HepG2 (cell line): ENCODE measurements at regions not wholly inside any gene's neighbourhood (a gene's known extent, or its start where the extent isn't known, plus 50 kb on each side); places are given as distances from the start of the nearest gene placed in this dataset.

ENCODE experiments used
- ATAC-seq: fragments of 200-7000 bp; cut with Tn5 transposase; 3 replicates; pipeline ENCODE4 v1.9.1; 2020; ENCODE audit warnings: mild to moderate bottlenecking, moderate library complexity
- BruUV-seq: library from RNA; stranded (reverse); fragments of 400-500 nt; replicated peaks from 2 replicates; lab custom pipeline; 2021; lab: Mats Ljungman, UMichigan
- CTCF ChIA-PET: fragments of 300-600 bp; formaldehyde crosslinking; extraction: SDS; loops from one replicate; lab custom pipeline; 2021; ENCODE audit warnings: low total read pairs, inconsistent platforms, low intra/inter-chr PET ratio; lab: Yijun Ruan, JAX
- POLR2A ChIA-PET: fragments of 350-600 bp; sonication (Branson Sonifier 250); formaldehyde crosslinking; loops from one replicate; lab custom pipeline; 2020; ENCODE audit warnings: antibody characterized with exemption, inconsistent platforms; lab: Yijun Ruan, JAX
- DNase-seq: peaks from one replicate; pipeline ENCODE4 v3.0.0-alpha.2; 2015; ENCODE audit warnings: low spot score
- FAIRE-seq: peaks from 3 replicates; lab custom pipeline; 2011; peaks lifted over from hg19 to GRCh38; lab: Jason Lieb, UNC
- H2AFZ ChIP-seq: one replicate; pipeline ENCODE4 v1.6.1; 2011; ENCODE audit warnings: low read length, inconsistent platforms
- H3K27ac ChIP-seq: fragments of 300-600 bp; 3 replicates; pipeline ENCODE4 v1.8.0; 2011; ENCODE audit warnings: mixed run types, mild to moderate bottlenecking, mixed read lengths, low read length, inconsistent platforms; ENCODE audit not compliant: insufficient read depth; ENCODE audit errors: extremely low read length
- H3K27me3 ChIP-seq, 2 experiments: fragments of 200-600 bp in 1 of 2; 2 replicates in 1 of 2; 3 replicates in 1 of 2; pipeline versions ENCODE4 v1.6.0 to v1.8.0; 2011; ENCODE audit warnings: low read length in 2 of 2, mild to moderate bottlenecking in 2 of 2, moderate library complexity in 2 of 2, inconsistent platforms in 1 of 2; ENCODE audit not compliant: insufficient read depth in 2 of 2, control insufficient read depth in 1 of 2
- H3K36me3 ChIP-seq, 2 experiments: fragments of 200-600 bp in 1 of 2; replicated peaks in 1 of 2; 2 replicates in 1 of 2; 3 replicates in 1 of 2; pipeline versions ENCODE4 v1.5.1 to v1.8.0; 2011; ENCODE audit warnings: low read length in 2 of 2, inconsistent platforms in 1 of 2; ENCODE audit not compliant: insufficient read depth in 2 of 2, control insufficient read depth in 1 of 2
- H3K4me1 ChIP-seq: 2 replicates; pipeline ENCODE4 v1.5.1; 2012; ENCODE audit warnings: low read length, inconsistent platforms; ENCODE audit not compliant: insufficient read depth
- H3K4me2 ChIP-seq: 2 replicates; pipeline ENCODE4 v1.6.0; 2011; ENCODE audit warnings: low read depth, low read length, inconsistent platforms
- H3K4me3 ChIP-seq, 3 experiments: fragments of 200-600 bp in 1 of 3; sonication (generic), shearing (Covaris generic) in 1 of 3; replicated peaks in 1 of 3; 2 replicates each; pipeline ENCODE4 v1.5.1; 2011 to 2016; ENCODE audit warnings: low read length in 3 of 3, inconsistent platforms in 2 of 3, low read depth in 2 of 3, mild to moderate bottlenecking in 2 of 3, control low read depth in 1 of 3, mixed read lengths in 1 of 3; ENCODE audit not compliant: insufficient read depth in 1 of 3
- H3K79me2 ChIP-seq: one replicate; pipeline ENCODE4 v1.6.1; 2011; ENCODE audit warnings: low read length, inconsistent platforms; ENCODE audit not compliant: insufficient read depth
- H3K9ac ChIP-seq: 2 replicates; pipeline ENCODE4 v1.6.0; 2011; ENCODE audit warnings: mild to moderate bottlenecking, low read depth, low read length, inconsistent platforms; ENCODE audit not compliant: insufficient read depth
- H3K9me3 ChIP-seq: 2 replicates; pipeline ENCODE4 v1.5.1; 2012; ENCODE audit warnings: mild to moderate bottlenecking, low read length
- H4K20me1 ChIP-seq: 2 replicates; pipeline ENCODE4 v1.6.0; 2011; ENCODE audit warnings: inconsistent platforms, mild to moderate bottlenecking, low read length, moderate library complexity; ENCODE audit not compliant: insufficient read depth
- ATF7 ChIP-seq, 2 experiments: fragments of 450-650 bp in 1 of 2; sonication (generic) in 1 of 2; formaldehyde crosslinking in 1 of 2; IDR thresholded peaks; 2 replicates each; pipeline versions ENCODE4 v1.4.0 to v1.6.1; 2016 to 2020; ENCODE audit warnings: antibody characterized with exemption in 1 of 2, mild to moderate bottlenecking in 1 of 2, missing genetic modification reagents in 1 of 2
- CBX2 ChIP-seq, 2 experiments: fragments of 200-600 bp in 1 of 2; sonication (generic); formaldehyde crosslinking in 1 of 2; IDR thresholded peaks; 2 replicates each; pipeline versions ENCODE4 v1.7.0 to v1.8.1; 2018 to 2022; ENCODE audit warnings: low read depth in 2 of 2, low read length in 1 of 2, mild to moderate bottlenecking in 1 of 2, missing genetic modification reagents in 1 of 2
- CREB1 ChIP-seq, 2 experiments: fragments of 450-650 bp in 1 of 2; IDR thresholded peaks; 2 replicates each; pipeline ENCODE4 v1.6.1; 2016 to 2017; ENCODE audit warnings: control low read depth in 1 of 2, mild to moderate bottlenecking in 1 of 2, missing compliant biosample characterization in 1 of 2, missing genetic modification characterization in 1 of 2
- JDP2 ChIP-seq: sonication (generic); formaldehyde crosslinking; IDR thresholded peaks from 2 replicates; pipeline ENCODE4 v1.8.1; 2022; ENCODE audit warnings: missing genetic modification reagents, borderline replicate concordance
- MXD4 ChIP-seq: IDR thresholded peaks from 2 replicates; pipeline ENCODE4 v1.6.1; 2016; ENCODE audit warnings: mild to moderate bottlenecking, missing biosample characterization, missing genetic modification reagents
- RAD51 ChIP-seq: fragments of 450-650 bp; IDR thresholded peaks from 2 replicates; pipeline ENCODE4 v1.6.1; 2016; ENCODE audit warnings: borderline replicate concordance
- ZNF33A ChIP-seq: sonication (generic); formaldehyde crosslinking; IDR thresholded peaks from 2 replicates; pipeline ENCODE4 v1.5.1; 2020; ENCODE audit warnings: missing genetic modification reagents, mild to moderate bottlenecking, moderate library complexity, borderline replicate concordance
- ZNF772 ChIP-seq: sonication (generic); formaldehyde crosslinking; IDR thresholded peaks from 2 replicates; pipeline ENCODE4 v1.5.0; 2020; ENCODE audit warnings: mild to moderate bottlenecking, missing genetic modification reagents
- ZNF781 ChIP-seq: sonication (generic); formaldehyde crosslinking; IDR thresholded peaks from 2 replicates; pipeline ENCODE4 v1.5.1; 2020; ENCODE audit warnings: borderline replicate concordance, mild to moderate bottlenecking, missing genetic modification reagents; ENCODE audit errors: not compliant biosample characterization
- WGBS: methylation state at CpG from one replicate; pipeline ENCODE4 v1.1.6; 2017; ENCODE audit warnings: low lambda C conversion rate; 5-methylcytosine and 5-hydroxymethylcytosine counted together
- in situ Hi-C: cut with HindIII; loops from 2 replicates; pipeline ENCODE4 v1.10.0; 2017; ENCODE audit warnings: low pct_unique_long_range_greater_than_20kb; ENCODE audit not compliant: extremely low pct_ligation_motif_present
- intact Hi-C: fragments of 100-400 bp; cut with micrococcal nuclease; formaldehyde crosslinking; loops from one replicate; pipeline ENCODE4 v1.10.0; 2022; ENCODE audit not compliant: unreplicated experiment
- TF ChIP-seq, protein P1 (sequence below): sonication (generic); formaldehyde crosslinking; IDR thresholded peaks from 2 replicates; pipeline ENCODE4 v1.4.0; 2020; ENCODE audit warnings: missing genetic modification reagents, borderline replicate concordance

DNA sequence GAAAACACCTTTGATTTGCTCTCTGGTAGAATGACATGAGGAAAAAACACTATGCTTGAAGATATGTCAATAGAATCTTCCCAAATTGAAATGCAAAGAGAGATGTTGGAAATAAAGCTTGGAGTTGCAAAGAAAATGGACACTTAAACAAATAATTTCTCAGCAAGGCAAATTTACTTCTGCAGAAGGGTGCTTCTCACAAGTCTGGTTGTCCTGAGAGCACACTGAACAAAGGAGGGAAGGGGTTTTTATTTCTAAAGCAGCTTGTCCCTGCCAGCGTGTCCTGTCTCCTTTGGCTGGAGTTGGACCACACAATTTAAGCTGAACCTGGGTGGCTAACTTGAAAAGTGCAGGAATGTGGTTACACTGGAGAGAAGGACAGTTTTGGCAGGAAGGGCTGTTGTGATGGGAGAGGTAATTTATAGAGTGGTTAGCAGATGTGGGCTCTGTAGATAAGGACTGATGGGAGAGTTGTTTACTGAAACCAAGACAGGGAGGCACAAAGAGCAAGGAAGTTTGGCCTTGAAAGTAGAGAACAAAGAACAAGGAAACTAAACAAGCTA lies 454.6 kb upstream of the EYS start:
- DNase-seq (no peak), FAIRE-seq (no peak), ATAC-seq (no peak)
- Histone ChIP-seq H3K79me2 (no peaks in the 10 kb centered on the region), H3K27ac (no peak overlapping the region), H3K36me3 (no peaks in the 10 kb centered on the region), H3K27me3 (no peaks in the 10 kb centered on the region), H3K4me2 (no peak overlapping the region), H3K9ac (no peak overlapping the region), H3K4me1 (no peaks in the 10 kb centered on the region), H2AFZ (no peak overlapping the region), H4K20me1 (no peaks in the 10 kb centered on the region), H3K9me3 (peaks cover 89% of the 10 kb centered on the region), H3K4me3 (no peak overlapping the region)
- POLR2A ChIA-PET, result no interaction called here
- no TSS peak for BruUV-seq
- intact Hi-C loops, result no loop called here
- 0% methylated on average over 1 of the region's 1 CpG for WGBS
- in situ Hi-C loops, result no loop called here
- CTCF ChIA-PET, result no interaction called here
- TF ChIP-seq ZNF772 (CRISPR knock-in tag) (no peak), RAD51 (no peak), JDP2 (CRISPR knock-in tag) (no peak), MXD4 (CRISPR knock-in tag) (no peak), ZNF781 (CRISPR knock-in tag) (no peak), CBX2 (IDR thresholded peaks at IDR 0.05; ENCODE audit: low read depth, low read length) (no peak), CBX2 (CRISPR knock-in tag; IDR thresholded peaks at IDR 0.05; ENCODE audit: low read depth) (no peak), ZNF33A (CRISPR knock-in tag) (no peak)
- TF ChIP-seq, all 625 proteins: peak for 0

DNA sequence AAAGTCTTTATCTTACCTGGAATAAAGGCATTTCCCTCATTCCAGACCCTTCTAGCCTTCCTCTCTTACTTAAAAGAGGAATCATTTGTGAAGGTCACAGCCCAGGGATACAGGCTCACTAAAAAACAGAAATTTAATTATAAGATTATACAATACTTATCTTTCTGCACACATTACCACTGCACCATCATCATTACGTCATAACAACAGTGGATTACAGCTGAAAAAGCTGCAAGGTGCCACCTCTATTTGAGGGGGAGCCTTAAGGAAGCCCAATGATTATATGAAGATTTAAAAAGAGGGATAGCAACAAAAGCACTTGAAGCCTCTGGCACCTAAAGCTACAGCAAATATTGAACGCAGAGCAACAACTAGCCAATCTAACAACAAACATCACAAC lies 452.9 kb upstream of the EYS start:
- TF ChIP-seq ATF7 (IDR thresholded peaks at IDR 0.05), result peak; percentile 91
- no peak for TF ChIP-seq ATF7 (CRISPR knock-in tag; IDR thresholded peaks at IDR 0.05)
- TF ChIP-seq, protein P1, sequence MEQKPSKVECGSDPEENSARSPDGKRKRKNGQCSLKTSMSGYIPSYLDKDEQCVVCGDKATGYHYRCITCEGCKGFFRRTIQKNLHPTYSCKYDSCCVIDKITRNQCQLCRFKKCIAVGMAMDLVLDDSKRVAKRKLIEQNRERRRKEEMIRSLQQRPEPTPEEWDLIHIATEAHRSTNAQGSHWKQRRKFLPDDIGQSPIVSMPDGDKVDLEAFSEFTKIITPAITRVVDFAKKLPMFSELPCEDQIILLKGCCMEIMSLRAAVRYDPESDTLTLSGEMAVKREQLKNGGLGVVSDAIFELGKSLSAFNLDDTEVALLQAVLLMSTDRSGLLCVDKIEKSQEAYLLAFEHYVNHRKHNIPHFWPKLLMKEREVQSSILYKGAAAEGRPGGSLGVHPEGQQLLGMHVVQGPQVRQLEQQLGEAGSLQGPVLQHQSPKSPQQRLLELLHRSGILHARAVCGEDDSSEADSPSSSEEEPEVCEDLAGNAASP (CRISPR knock-in tag), result no peak
- peak; percentile 70 for TF ChIP-seq CREB1 (IDR thresholded peaks at IDR 0.05)
- TF ChIP-seq CREB1 (CRISPR knock-in tag; IDR thresholded peaks at IDR 0.05), result no peak
- Histone ChIP-seq H3K9ac (no peak overlapping the region), H3K4me2 (no peak overlapping the region), H3K4me1 (no peaks in the 10 kb centered on the region), H2AFZ (no peak overlapping the region), H3K9me3 (peaks cover 81% of the 10 kb centered on the region), H3K27ac (no peak overlapping the region), H4K20me1 (no peaks in the 10 kb centered on the region), H3K4me3 (no peak overlapping the region), H3K79me2 (no peaks in the 10 kb centered on the region), H3K36me3 (no peaks in the 10 kb centered on the region), H3K27me3 (no peaks in the 10 kb centered on the region)
- intact Hi-C loops, result no loop called here
- no TSS peak for BruUV-seq
- POLR2A ChIA-PET, result no interaction called here
- ATAC-seq (no peak), DNase-seq (no peak), FAIRE-seq (no peak)
- 0% methylated on average over 2 of the region's 2 CpGs for WGBS
- CTCF ChIA-PET, result no interaction called here
- in situ Hi-C loops, result no loop called here
